WERI-Rb-1 (cell line): ENCODE measurements at regions not wholly inside any gene's neighbourhood (a gene's known extent, or its start where the extent isn't known, plus 50 kb on each side); places are given as distances from the start of the nearest gene placed in this dataset.

Experiments used
- DNase-seq: peaks from one replicate; pipeline ENCODE4 v3.0.0-alpha.2; 2020
- H3K27ac ChIP-seq: fragments of 250-450 bp; sonication (Bioruptor Pico); 2 replicates; pipeline ENCODE4 v1.5.1; 2020; ENCODE audit warnings: mild to moderate bottlenecking, moderate library complexity
- H3K27me3 ChIP-seq: fragments of 250-450 bp; sonication (Bioruptor Pico); 2 replicates; pipeline ENCODE4 v1.5.1; 2021; ENCODE audit warnings: mild to moderate bottlenecking, low read depth, moderate library complexity; ENCODE audit not compliant: insufficient read depth, severe bottlenecking
- H3K36me3 ChIP-seq: fragments of 250-450 bp; sonication (Bioruptor Pico); 2 replicates; pipeline ENCODE4 v1.5.1; 2020; ENCODE audit warnings: mild to moderate bottlenecking, moderate library complexity
- H3K4me3 ChIP-seq: 2 replicates; pipeline ENCODE4 v1.5.1; 2011; ENCODE audit warnings: low read depth, mild to moderate bottlenecking, control low read depth, low read length
- H3K9me3 ChIP-seq: fragments of 250-450 bp; sonication (Bioruptor Pico); 2 replicates; pipeline ENCODE4 v1.5.1; 2021; ENCODE audit warnings: mild to moderate bottlenecking, moderate library complexity; ENCODE audit not compliant: severe bottlenecking
- TF ChIP-seq, protein P1 (sequence below): IDR thresholded peaks from 2 replicates; pipeline ENCODE4 v1.5.1; 2011; ENCODE audit warnings: low read depth, mild to moderate bottlenecking, control low read depth, inconsistent platforms, low read length

DNA sequence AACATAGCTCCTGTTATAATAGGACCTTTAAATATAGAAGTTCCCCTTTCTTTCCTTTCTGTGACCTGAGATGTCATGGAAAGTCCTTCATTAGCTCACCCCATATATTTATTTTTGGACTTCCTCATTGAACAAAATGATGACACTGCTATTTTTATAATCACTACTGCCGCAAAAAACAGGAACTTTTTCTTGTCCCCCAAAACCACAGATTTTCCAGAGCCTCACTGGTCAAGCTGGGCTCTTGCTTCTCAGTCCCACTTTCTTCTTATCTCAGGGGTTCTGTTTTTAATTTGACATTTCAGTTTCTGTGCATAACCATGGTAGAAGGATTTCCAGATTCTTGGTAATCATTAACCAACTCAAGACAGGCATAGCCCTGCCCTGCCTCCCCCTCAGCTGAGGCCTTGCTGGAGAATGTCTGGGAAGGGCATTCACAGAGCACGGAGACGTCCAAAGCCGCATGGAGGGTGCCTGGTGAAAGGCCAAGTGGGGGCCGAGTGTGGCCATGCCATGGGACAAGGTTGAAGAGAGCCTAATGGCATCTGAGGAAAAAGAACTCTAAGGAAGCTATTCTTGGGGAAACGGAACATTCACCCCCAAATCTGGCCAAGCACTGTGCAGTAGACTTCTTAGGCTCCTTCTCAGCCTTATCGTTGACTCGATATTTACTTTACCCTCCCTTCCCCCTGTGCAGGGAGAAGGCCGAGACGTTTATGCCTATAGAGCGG, 73.7 kb downstream of the EDN1 start:
- DNase-seq = no peak
- H3K27me3 ChIP-seq = no peaks in the 10 kb centered on the region
- no peak overlapping the region for H3K4me3 ChIP-seq
- no peaks in the 10 kb centered on the region for H3K36me3 ChIP-seq
- no peaks in the 10 kb centered on the region for H3K9me3 ChIP-seq
- TF ChIP-seq, protein P1, sequence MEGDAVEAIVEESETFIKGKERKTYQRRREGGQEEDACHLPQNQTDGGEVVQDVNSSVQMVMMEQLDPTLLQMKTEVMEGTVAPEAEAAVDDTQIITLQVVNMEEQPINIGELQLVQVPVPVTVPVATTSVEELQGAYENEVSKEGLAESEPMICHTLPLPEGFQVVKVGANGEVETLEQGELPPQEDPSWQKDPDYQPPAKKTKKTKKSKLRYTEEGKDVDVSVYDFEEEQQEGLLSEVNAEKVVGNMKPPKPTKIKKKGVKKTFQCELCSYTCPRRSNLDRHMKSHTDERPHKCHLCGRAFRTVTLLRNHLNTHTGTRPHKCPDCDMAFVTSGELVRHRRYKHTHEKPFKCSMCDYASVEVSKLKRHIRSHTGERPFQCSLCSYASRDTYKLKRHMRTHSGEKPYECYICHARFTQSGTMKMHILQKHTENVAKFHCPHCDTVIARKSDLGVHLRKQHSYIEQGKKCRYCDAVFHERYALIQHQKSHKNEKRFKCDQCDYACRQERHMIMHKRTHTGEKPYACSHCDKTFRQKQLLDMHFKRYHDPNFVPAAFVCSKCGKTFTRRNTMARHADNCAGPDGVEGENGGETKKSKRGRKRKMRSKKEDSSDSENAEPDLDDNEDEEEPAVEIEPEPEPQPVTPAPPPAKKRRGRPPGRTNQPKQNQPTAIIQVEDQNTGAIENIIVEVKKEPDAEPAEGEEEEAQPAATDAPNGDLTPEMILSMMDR = no peak
- no peak overlapping the region for H3K27ac ChIP-seq

DNA sequence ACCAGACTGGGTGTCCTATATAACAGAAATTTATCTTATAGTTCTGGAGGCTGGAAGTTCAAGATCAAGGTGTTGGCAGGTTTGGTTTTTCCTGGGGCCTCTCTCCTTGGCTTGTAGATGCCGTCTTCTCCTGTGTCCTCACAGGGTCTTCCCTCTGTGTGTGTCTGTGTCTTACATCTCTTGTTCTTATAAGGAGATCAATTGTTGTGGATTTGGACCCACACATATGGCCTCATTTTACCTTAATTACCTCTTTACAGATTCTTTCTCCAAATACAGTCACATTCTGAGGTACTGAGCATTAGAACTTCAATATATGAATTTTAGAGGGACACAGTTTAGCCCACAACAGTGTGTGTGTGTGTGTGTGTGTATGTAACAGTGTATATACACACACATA, 74.5 kb downstream of the EDN1 start:
- TF ChIP-seq, protein P1 = no peak
- Histone ChIP-seq H3K4me3 (no peak overlapping the region), H3K9me3 (no peaks in the 10 kb centered on the region), H3K27me3 (no peaks in the 10 kb centered on the region), H3K27ac (no peak overlapping the region), H3K36me3 (no peaks in the 10 kb centered on the region)
- no peak for DNase-seq

DNA sequence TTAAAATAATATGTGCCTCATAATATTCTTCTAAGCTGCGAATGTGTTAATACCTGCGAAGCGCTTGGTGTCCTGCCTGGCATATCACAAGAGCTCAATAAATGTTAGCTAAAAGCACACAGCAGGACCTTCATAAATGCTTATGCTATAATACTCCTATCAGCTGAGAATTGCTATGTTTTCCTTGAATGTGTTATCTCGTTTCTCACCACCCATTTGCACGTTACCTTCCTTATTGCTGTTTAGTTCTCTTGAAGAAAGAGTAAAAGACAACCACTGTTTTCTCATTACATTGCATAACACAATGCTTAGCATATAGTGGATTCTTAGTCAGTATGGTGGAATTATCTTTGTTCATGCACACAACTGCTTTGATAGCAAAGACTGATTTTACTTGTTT, 76.6 kb downstream of the EDN1 start:
- H3K4me3 ChIP-seq = no peak overlapping the region
- H3K9me3 ChIP-seq = no peaks in the 10 kb centered on the region
- TF ChIP-seq, protein P1 = no peak
- H3K27me3 ChIP-seq = no peaks in the 10 kb centered on the region
- no peak overlapping the region for H3K27ac ChIP-seq
- no peak for DNase-seq
- no peaks in the 10 kb centered on the region for H3K36me3 ChIP-seq

DNA sequence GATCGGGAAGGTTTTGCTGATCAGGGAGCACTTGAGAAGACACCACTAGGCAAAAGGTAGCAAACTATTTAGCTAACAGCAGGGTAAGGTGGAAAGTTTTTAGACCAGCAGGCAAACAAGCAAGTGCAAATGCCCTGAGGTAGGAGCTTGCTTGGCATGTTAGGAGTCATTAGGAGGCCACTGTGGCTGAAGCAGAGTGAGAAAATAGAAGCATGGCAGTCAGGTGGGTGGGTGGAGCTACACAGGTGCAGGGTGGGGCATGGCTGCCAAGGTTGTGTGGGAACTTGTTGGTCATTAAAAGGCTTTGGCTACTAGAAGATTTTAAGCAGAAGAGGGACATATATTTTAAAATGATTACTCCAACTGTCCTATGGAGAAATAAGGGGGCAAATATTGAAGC, 77.3 kb downstream of the EDN1 start:
- no peaks in the 10 kb centered on the region for H3K36me3 ChIP-seq
- no peaks in the 10 kb centered on the region for H3K9me3 ChIP-seq
- TF ChIP-seq, protein P1 = no peak
- H3K27me3 ChIP-seq = no peaks in the 10 kb centered on the region
- H3K27ac ChIP-seq = no peak overlapping the region
- no peak overlapping the region for H3K4me3 ChIP-seq
- no peak for DNase-seq

DNA sequence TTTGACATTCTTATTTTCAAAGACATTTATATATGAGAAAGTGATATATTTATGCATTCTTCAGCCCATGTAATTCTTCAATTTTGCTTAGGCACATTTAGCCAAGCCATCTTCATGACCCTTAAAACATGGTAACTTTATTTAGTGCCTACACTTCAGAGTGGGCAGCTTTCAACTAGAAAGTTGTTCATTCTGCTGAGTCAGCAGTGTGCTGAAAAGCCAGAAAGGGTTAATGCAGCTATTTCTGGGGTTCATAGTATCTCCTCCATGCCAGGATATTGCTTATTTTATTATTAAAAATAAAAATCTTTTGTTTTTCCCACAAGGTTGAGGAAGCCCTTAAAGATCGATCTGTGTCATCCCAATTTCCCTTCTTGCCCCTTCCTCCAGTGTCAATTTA, 79.2 kb downstream of the EDN1 start:
- no peak for DNase-seq
- no peaks in the 10 kb centered on the region for H3K9me3 ChIP-seq
- no peak overlapping the region for H3K27ac ChIP-seq
- TF ChIP-seq, protein P1 = no peak
- H3K4me3 ChIP-seq = no peak overlapping the region
- H3K27me3 ChIP-seq = no peaks in the 10 kb centered on the region
- H3K36me3 ChIP-seq = no peaks in the 10 kb centered on the region

DNA sequence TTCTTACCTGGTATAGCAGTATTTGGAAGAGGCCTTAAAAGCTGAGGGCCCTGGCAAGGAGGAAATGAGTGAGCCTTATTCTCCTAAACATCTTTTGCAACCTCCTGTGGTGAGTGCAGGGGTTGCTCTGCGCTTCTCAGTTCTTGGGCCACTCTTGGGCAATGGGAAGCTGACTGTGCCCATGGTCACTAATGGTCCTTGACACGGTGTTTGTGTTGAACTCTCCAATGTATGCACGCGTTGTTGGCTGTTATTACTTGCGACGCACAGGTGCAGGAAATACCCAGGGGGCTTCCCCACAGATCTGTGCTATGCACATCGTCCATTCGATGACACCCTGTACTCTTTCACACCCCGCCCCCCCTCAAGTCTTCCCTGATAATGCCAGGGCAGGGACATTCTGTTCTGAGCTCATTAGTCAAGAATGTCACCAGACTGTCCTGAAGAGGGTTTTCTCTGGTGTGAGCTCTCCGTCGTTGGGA, 79.7 kb downstream of the EDN1 start:
- no peaks in the 10 kb centered on the region for H3K27me3 ChIP-seq
- TF ChIP-seq, protein P1 = no peak
- H3K4me3 ChIP-seq = no peak overlapping the region
- H3K27ac ChIP-seq = no peak overlapping the region
- no peaks in the 10 kb centered on the region for H3K36me3 ChIP-seq
- H3K9me3 ChIP-seq = no peaks in the 10 kb centered on the region
- no peak for DNase-seq
